ENCODE measurements at regions not wholly inside any gene's neighbourhood (a gene's known extent, or its start where the extent isn't known, plus 50 kb on each side); places are given as distances from the start of the nearest gene placed in this dataset.

GRCh38 chr2:2688254-2688653 lies 357.2 kb upstream of the MYT1L start:
- Histone ChIP-seq H3K4me3 (ENCODE audit: insufficient read length, low read depth) (no peak overlapping the region), H3K9me3 (ENCODE audit: insufficient read depth, low read length) (no peaks in the 10 kb centered on the region), H3K4me1 (ENCODE audit: insufficient read depth, insufficient read length) (peaks cover 2% of the 10 kb centered on the region), H3K27me3 (ENCODE audit: insufficient read depth, insufficient read length) (no peaks in the 10 kb centered on the region), H3K36me3 (ENCODE audit: insufficient read depth, insufficient read length, low read length) (no peaks in the 10 kb centered on the region), H3K9ac (ENCODE audit: insufficient read length, low read depth) (no peak overlapping the region)
- TF ChIP-seq YY1 (IDR thresholded peaks at IDR 0.05; ENCODE audit: insufficient read depth, insufficient read length) (no peak), SUZ12 (IDR thresholded peaks at IDR 0.05; ENCODE audit: extremely low read depth, insufficient read depth, insufficient read length) (no peak), ZNF274 (IDR thresholded peaks at IDR 0.05; ENCODE audit: low read depth, low read length) (no peak)
- no peak for DNase-seq (ENCODE audit: low read depth, low spot score)

- H3K9ac ChIP-seq (ENCODE audit: insufficient read length, low read depth): no peak overlapping the region
- H3K4me1 ChIP-seq (ENCODE audit: insufficient read depth, insufficient read length): peaks cover 2% of the 10 kb centered on the region
- no peaks in the 10 kb centered on the region for H3K36me3 ChIP-seq (ENCODE audit: insufficient read depth, insufficient read length, low read length)
- no peak overlapping the region for H3K4me3 ChIP-seq (ENCODE audit: insufficient read length, low read depth)
- TF ChIP-seq SUZ12 (IDR thresholded peaks at IDR 0.05; ENCODE audit: extremely low read depth, insufficient read depth, insufficient read length) (no peak), YY1 (IDR thresholded peaks at IDR 0.05; ENCODE audit: insufficient read depth, insufficient read length) (no peak), ZNF274 (IDR thresholded peaks at IDR 0.05; ENCODE audit: low read depth, low read length) (no peak)
- H3K9me3 ChIP-seq (ENCODE audit: insufficient read depth, low read length): no peaks in the 10 kb centered on the region
- H3K27me3 ChIP-seq (ENCODE audit: insufficient read depth, insufficient read length): no peaks in the 10 kb centered on the region
- DNase-seq (ENCODE audit: low read depth, low spot score): no peak
These were observed 356.7 kb upstream of the MYT1L start for GRCh38 chr2:2687745-2688144.

GRCh38 chr2:2686222-2686621 lies 355.1 kb upstream of the MYT1L start:
- TF ChIP-seq YY1 (IDR thresholded peaks at IDR 0.05; ENCODE audit: insufficient read depth, insufficient read length) (no peak), ZNF274 (IDR thresholded peaks at IDR 0.05; ENCODE audit: low read depth, low read length) (no peak), SUZ12 (IDR thresholded peaks at IDR 0.05; ENCODE audit: extremely low read depth, insufficient read depth, insufficient read length) (no peak)
- H3K36me3 ChIP-seq (ENCODE audit: insufficient read depth, insufficient read length, low read length): no peaks in the 10 kb centered on the region
- H3K4me3 ChIP-seq (ENCODE audit: insufficient read length, low read depth): no peak overlapping the region
- no peaks in the 10 kb centered on the region for H3K27me3 ChIP-seq (ENCODE audit: insufficient read depth, insufficient read length)
- peaks cover 8% of the 10 kb centered on the region for H3K4me1 ChIP-seq (ENCODE audit: insufficient read depth, insufficient read length)
- no peak for DNase-seq (ENCODE audit: low read depth, low spot score)
- no peak overlapping the region for H3K9ac ChIP-seq (ENCODE audit: insufficient read length, low read depth)
- no peaks in the 10 kb centered on the region for H3K9me3 ChIP-seq (ENCODE audit: insufficient read depth, low read length)

- H3K27me3 ChIP-seq (ENCODE audit: insufficient read depth, insufficient read length): no peaks in the 10 kb centered on the region
- H3K4me3 ChIP-seq (ENCODE audit: insufficient read length, low read depth): no peak overlapping the region
- DNase-seq (ENCODE audit: low read depth, low spot score): no peak
These were observed 352.6 kb upstream of the MYT1L start for GRCh38 chr2:2683606-2684224.

GRCh38 chr2:2682700-2683342 lies 351.7 kb upstream of the MYT1L start:
- no peaks in the 10 kb centered on the region for H3K27me3 ChIP-seq (ENCODE audit: insufficient read depth, insufficient read length)
- DNase-seq (ENCODE audit: low read depth, low spot score): no peak
- no peaks in the 10 kb centered on the region for H3K36me3 ChIP-seq (ENCODE audit: insufficient read depth, insufficient read length, low read length)
- no peaks in the 10 kb centered on the region for H3K9me3 ChIP-seq (ENCODE audit: insufficient read depth, low read length)
- TF ChIP-seq SUZ12 (IDR thresholded peaks at IDR 0.05; ENCODE audit: extremely low read depth, insufficient read depth, insufficient read length) (no peak), YY1 (IDR thresholded peaks at IDR 0.05; ENCODE audit: insufficient read depth, insufficient read length) (no peak), ZNF274 (IDR thresholded peaks at IDR 0.05; ENCODE audit: low read depth, low read length) (no peak)
- H3K4me1 ChIP-seq (ENCODE audit: insufficient read depth, insufficient read length): peaks cover 7% of the 10 kb centered on the region
- no peak overlapping the region for H3K9ac ChIP-seq (ENCODE audit: insufficient read length, low read depth)
- H3K4me3 ChIP-seq (ENCODE audit: insufficient read length, low read depth): no peak overlapping the region

More at GRCh38 chr2:2683606-2684224, 352.6 kb upstream of the MYT1L start:
- TF ChIP-seq ZNF274 (IDR thresholded peaks at IDR 0.05; ENCODE audit: low read depth, low read length) (no peak), SUZ12 (IDR thresholded peaks at IDR 0.05; ENCODE audit: extremely low read depth, insufficient read depth, insufficient read length) (no peak)
- Histone ChIP-seq H3K4me1 (ENCODE audit: insufficient read depth, insufficient read length) (peaks cover 8% of the 10 kb centered on the region), H3K9ac (ENCODE audit: insufficient read length, low read depth) (no peak overlapping the region), H3K36me3 (ENCODE audit: insufficient read depth, insufficient read length, low read length) (no peaks in the 10 kb centered on the region), H3K9me3 (ENCODE audit: insufficient read depth, low read length) (no peaks in the 10 kb centered on the region)

- DNase-seq (ENCODE audit: low read depth, low spot score): no peak
- TF ChIP-seq SUZ12 (IDR thresholded peaks at IDR 0.05; ENCODE audit: extremely low read depth, insufficient read depth, insufficient read length) (no peak), YY1 (IDR thresholded peaks at IDR 0.05; ENCODE audit: insufficient read depth, insufficient read length) (no peak), ZNF274 (IDR thresholded peaks at IDR 0.05; ENCODE audit: low read depth, low read length) (no peak)
These were observed 350.7 kb upstream of the MYT1L start for GRCh38 chr2:2681711-2682251.

GRCh38 chr2:2681085-2681484 lies 350.0 kb upstream of the MYT1L start:
- TF ChIP-seq SUZ12 (IDR thresholded peaks at IDR 0.05; ENCODE audit: extremely low read depth, insufficient read depth, insufficient read length) (no peak), ZNF274 (IDR thresholded peaks at IDR 0.05; ENCODE audit: low read depth, low read length) (no peak), YY1 (IDR thresholded peaks at IDR 0.05; ENCODE audit: insufficient read depth, insufficient read length) (no peak)
- Histone ChIP-seq H3K9me3 (ENCODE audit: insufficient read depth, low read length) (no peaks in the 10 kb centered on the region), H3K36me3 (ENCODE audit: insufficient read depth, insufficient read length, low read length) (no peaks in the 10 kb centered on the region), H3K4me3 (ENCODE audit: insufficient read length, low read depth) (no peak overlapping the region), H3K9ac (ENCODE audit: insufficient read length, low read depth) (no peak overlapping the region), H3K27me3 (ENCODE audit: insufficient read depth, insufficient read length) (no peaks in the 10 kb centered on the region), H3K4me1 (ENCODE audit: insufficient read depth, insufficient read length) (peaks cover 5% of the 10 kb centered on the region)
- DNase-seq (ENCODE audit: low read depth, low spot score): no peak

More at GRCh38 chr2:2681711-2682251, 350.7 kb upstream of the MYT1L start:
- Histone ChIP-seq H3K4me3 (ENCODE audit: insufficient read length, low read depth) (no peak overlapping the region), H3K27me3 (ENCODE audit: insufficient read depth, insufficient read length) (no peaks in the 10 kb centered on the region), H3K4me1 (ENCODE audit: insufficient read depth, insufficient read length) (peaks cover 5% of the 10 kb centered on the region), H3K36me3 (ENCODE audit: insufficient read depth, insufficient read length, low read length) (no peaks in the 10 kb centered on the region), H3K9me3 (ENCODE audit: insufficient read depth, low read length) (no peaks in the 10 kb centered on the region), H3K9ac (ENCODE audit: insufficient read length, low read depth) (no peak overlapping the region)

Data from NT2/D1 (cell line).